ENCODE measurements at regions not wholly inside any gene's neighbourhood (a gene's known extent, or its start where the extent isn't known, plus 50 kb on each side); places are given as distances from the start of the nearest gene placed in this dataset.

DNA sequence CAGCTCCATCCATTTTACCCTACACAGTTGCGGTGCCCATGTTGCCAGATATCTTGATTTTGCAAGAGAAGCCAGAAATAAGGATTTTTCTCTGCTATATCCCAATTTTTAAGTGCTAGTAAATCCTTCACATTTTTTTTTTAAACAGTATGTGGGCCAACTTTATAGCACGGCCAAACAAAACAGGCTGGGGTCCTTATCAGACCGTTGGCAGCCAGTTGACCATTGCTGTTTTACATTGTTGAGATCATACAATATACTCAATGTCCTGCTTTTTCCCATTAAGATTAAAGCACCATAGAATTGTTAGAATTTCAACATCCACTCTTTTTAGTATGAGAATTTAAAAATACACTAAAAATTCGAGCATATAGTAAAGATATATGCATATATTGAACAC is 150.9 kb downstream of the SPCS3 start:
- Histone ChIP-seq H3K27ac (ENCODE audit: low read depth, low read length, severe bottlenecking) (no peak overlapping the region), H3K4me3 (ENCODE audit: extremely low read depth, insufficient read depth, low read length, poor library complexity, severe bottlenecking) (no peak overlapping the region), H3K9me3 (ENCODE audit: control insufficient read depth, low read length) (peaks cover 4% of the 10 kb centered on the region), H3K4me1 (ENCODE audit: control insufficient read depth, insufficient read depth, low read length, poor library complexity, severe bottlenecking) (no peaks in the 10 kb centered on the region), H3K36me3 (ENCODE audit: control insufficient read depth, insufficient read depth, low read length) (no peaks in the 10 kb centered on the region)
- WGBS, 2 experiments (ENCODE audit: insufficient coverage in 2 of 2): 67 to 100% methylated on average over 1 of the region's 4 CpGs

DNA sequence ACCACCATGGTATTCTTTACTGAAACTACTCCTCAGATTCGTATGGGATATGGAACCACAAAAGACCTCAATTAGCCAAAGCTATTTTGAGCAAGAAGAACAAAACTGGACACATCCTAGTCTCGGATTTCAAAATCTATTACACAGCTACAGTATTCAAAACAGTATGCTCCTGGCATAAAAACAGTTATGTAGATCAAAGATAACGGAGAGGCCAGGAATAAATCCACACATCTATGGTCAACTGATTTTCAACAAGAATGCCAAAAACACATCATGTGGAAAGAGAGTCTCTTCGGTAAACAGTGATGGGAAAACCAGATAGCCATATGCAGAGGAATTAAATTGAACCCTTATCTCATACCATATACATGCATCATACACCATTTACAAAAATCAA is 155.3 kb downstream of the SPCS3 start:
- 90 to 100% methylated on average over 2 of the region's 4 CpGs for WGBS, 2 experiments (ENCODE audit: insufficient coverage in 2 of 2)
- Histone ChIP-seq H3K36me3 (ENCODE audit: control insufficient read depth, insufficient read depth, low read length) (no peaks in the 10 kb centered on the region), H3K27ac (ENCODE audit: low read depth, low read length, severe bottlenecking) (no peak overlapping the region), H3K4me3 (ENCODE audit: extremely low read depth, insufficient read depth, low read length, poor library complexity, severe bottlenecking) (no peak overlapping the region), H3K4me1 (ENCODE audit: control insufficient read depth, insufficient read depth, low read length, poor library complexity, severe bottlenecking) (no peaks in the 10 kb centered on the region), H3K9me3 (ENCODE audit: control insufficient read depth, low read length) (peaks cover 4% of the 10 kb centered on the region)

- H3K27ac ChIP-seq (ENCODE audit: low read depth, low read length, severe bottlenecking): peak overlapping the region; percentile 8
- 96 to 100% methylated on average over 1 to 2 of the region's 2 CpGs for WGBS, 2 experiments (ENCODE audit: insufficient coverage in 2 of 2)
- no peaks in the 10 kb centered on the region for H3K4me1 ChIP-seq (ENCODE audit: control insufficient read depth, insufficient read depth, low read length, poor library complexity, severe bottlenecking)
- H3K36me3 ChIP-seq (ENCODE audit: control insufficient read depth, insufficient read depth, low read length): no peaks in the 10 kb centered on the region
- peaks cover 4% of the 10 kb centered on the region for H3K9me3 ChIP-seq (ENCODE audit: control insufficient read depth, low read length)
- no peak overlapping the region for H3K4me3 ChIP-seq (ENCODE audit: extremely low read depth, insufficient read depth, low read length, poor library complexity, severe bottlenecking)
These were observed 158.3 kb downstream of the SPCS3 start for GRCh38 chr4:176478076-176478475.

- Histone ChIP-seq H3K4me3 (ENCODE audit: extremely low read depth, insufficient read depth, low read length, poor library complexity, severe bottlenecking) (no peak overlapping the region), H3K27ac (ENCODE audit: low read depth, low read length, severe bottlenecking) (no peak overlapping the region), H3K36me3 (ENCODE audit: control insufficient read depth, insufficient read depth, low read length) (no peaks in the 10 kb centered on the region), H3K9me3 (ENCODE audit: control insufficient read depth, low read length) (peaks cover 4% of the 10 kb centered on the region), H3K4me1 (ENCODE audit: control insufficient read depth, insufficient read depth, low read length, poor library complexity, severe bottlenecking) (no peaks in the 10 kb centered on the region)
- 85 to 100% methylated on average over 1 of the region's 1 CpG for WGBS, 2 experiments (ENCODE audit: insufficient coverage in 2 of 2)
These were observed 160.0 kb downstream of the SPCS3 start for GRCh38 chr4:176479767-176480166.

DNA sequence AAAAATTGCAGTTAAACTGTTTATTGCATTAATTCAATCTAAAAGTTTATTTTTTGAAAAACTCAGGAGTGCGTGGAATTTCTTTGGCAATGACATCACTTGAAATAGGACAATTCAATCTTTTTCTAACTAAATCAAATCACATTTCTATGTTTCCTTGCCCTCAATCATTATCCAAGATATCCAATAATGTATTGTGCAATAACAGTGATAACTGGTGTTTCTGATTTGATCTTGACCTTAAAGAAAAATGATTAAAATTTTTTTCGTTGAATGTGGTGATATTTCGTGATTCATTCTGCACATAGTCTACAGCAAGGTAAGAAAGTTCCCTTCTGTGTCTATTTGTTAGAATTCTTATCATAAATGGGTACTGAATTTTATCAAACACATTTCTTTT is 163.2 kb downstream of the SPCS3 start:
- no peaks in the 10 kb centered on the region for H3K4me1 ChIP-seq (ENCODE audit: control insufficient read depth, insufficient read depth, low read length, poor library complexity, severe bottlenecking)
- WGBS, 2 experiments (ENCODE audit: insufficient coverage in 2 of 2): no CpG with 5 or more reads among the region's 3 CpGs
- H3K27ac ChIP-seq (ENCODE audit: low read depth, low read length, severe bottlenecking): no peak overlapping the region
- no peaks in the 10 kb centered on the region for H3K36me3 ChIP-seq (ENCODE audit: control insufficient read depth, insufficient read depth, low read length)
- no peaks in the 10 kb centered on the region for H3K9me3 ChIP-seq (ENCODE audit: control insufficient read depth, low read length)
- H3K4me3 ChIP-seq (ENCODE audit: extremely low read depth, insufficient read depth, low read length, poor library complexity, severe bottlenecking): no peak overlapping the region

GRCh38 chr4:176484301-176484984 is 164.7 kb downstream of the SPCS3 start:
- WGBS, 2 experiments (ENCODE audit: insufficient coverage in 2 of 2): 75 to 91% methylated on average over 3 to 5 of the region's 7 CpGs

GRCh38 chr4:176489001-176489400 is 169.2 kb downstream of the SPCS3 start:
- H3K27ac ChIP-seq (ENCODE audit: low read depth, low read length, severe bottlenecking): no peak overlapping the region
- 67% methylated on average over 2 of the region's 2 CpGs; no CpG with 5 or more reads in 1 of the 2 experiments for WGBS, 2 experiments (ENCODE audit: insufficient coverage in 2 of 2)
- no peaks in the 10 kb centered on the region for H3K36me3 ChIP-seq (ENCODE audit: control insufficient read depth, insufficient read depth, low read length)
- H3K4me1 ChIP-seq (ENCODE audit: control insufficient read depth, insufficient read depth, low read length, poor library complexity, severe bottlenecking): no peaks in the 10 kb centered on the region
- no peaks in the 10 kb centered on the region for H3K9me3 ChIP-seq (ENCODE audit: control insufficient read depth, low read length)
- no peak overlapping the region for H3K4me3 ChIP-seq (ENCODE audit: extremely low read depth, insufficient read depth, low read length, poor library complexity, severe bottlenecking)

More at GRCh38 chr4:176484301-176484984, 164.7 kb downstream of the SPCS3 start:
- Histone ChIP-seq H3K36me3 (ENCODE audit: control insufficient read depth, insufficient read depth, low read length) (no peaks in the 10 kb centered on the region), H3K4me3 (ENCODE audit: extremely low read depth, insufficient read depth, low read length, poor library complexity, severe bottlenecking) (no peak overlapping the region), H3K27ac (ENCODE audit: low read depth, low read length, severe bottlenecking) (no peak overlapping the region), H3K4me1 (ENCODE audit: control insufficient read depth, insufficient read depth, low read length, poor library complexity, severe bottlenecking) (no peaks in the 10 kb centered on the region), H3K9me3 (ENCODE audit: control insufficient read depth, low read length) (no peaks in the 10 kb centered on the region)

DNA sequence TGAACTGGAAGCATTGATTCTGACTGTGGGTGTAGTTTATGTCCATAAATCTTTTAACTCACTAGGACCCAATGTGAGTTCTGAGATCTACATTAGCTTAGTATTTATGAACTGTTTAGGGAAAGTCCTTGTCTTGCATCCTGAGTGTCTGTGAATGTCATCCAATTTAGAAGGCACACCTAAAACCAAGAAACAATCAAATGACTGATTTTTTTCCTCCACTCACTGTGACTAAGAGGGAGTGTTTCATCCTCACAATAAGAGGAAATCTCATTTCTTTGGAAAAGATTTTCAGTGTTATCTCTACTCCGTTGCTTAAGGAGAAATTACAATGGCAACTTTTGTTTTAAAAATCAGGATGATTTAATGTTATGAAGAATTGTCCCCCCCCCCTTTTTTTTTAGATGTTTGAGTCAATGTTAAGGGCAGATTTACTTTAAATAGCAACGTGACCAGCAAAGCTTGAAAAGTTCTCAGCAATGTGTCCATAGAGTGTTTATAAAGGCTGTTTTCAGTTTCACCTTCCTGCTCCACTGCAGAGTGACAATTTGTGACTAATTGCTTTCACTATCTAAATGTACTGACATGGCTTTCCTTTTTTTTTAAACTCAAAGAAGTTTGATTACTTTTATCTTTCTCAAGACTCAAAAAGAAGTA is 173.0 kb downstream of the SPCS3 start:
- Histone ChIP-seq H3K27ac (ENCODE audit: low read depth, low read length, severe bottlenecking) (no peak overlapping the region), H3K4me1 (ENCODE audit: control insufficient read depth, insufficient read depth, low read length, poor library complexity, severe bottlenecking) (no peaks in the 10 kb centered on the region), H3K36me3 (ENCODE audit: control insufficient read depth, insufficient read depth, low read length) (no peaks in the 10 kb centered on the region), H3K4me3 (ENCODE audit: extremely low read depth, insufficient read depth, low read length, poor library complexity, severe bottlenecking) (no peak overlapping the region), H3K9me3 (ENCODE audit: control insufficient read depth, low read length) (no peaks in the 10 kb centered on the region)
- WGBS, 2 experiments (ENCODE audit: insufficient coverage in 2 of 2): no CpG with 5 or more reads among the region's 2 CpGs

DNA sequence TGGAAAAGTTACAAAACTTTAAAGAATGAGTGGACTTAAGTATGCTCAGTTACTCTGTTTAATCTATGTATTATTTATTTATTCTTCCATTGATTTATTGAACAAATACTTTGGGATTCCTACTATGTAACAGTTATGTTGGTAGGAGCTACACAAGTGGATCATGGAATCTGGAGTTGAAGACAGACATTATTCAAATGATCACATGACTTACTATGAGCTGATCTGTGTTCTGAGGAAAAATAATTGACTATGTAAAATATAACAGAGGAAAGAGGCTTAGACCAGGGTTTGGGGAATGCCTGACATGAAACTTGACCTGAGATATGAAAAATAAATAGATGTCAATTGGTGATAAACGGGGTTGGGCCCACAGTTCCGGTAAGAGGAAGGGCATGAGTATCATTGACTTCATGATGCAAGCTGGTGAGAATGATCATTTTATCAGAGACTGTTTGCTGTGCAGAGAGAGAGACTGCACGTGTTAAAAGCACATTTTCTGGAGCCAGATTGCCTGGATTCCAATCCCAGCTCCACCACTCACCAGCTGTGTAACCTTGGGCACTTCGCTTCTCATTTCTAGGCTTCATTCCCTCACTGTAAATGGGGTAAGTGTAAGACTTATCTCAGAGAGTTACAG is 179.0 kb downstream of the SPCS3 start:
- 93 to 97% methylated on average over 2 to 3 of the region's 4 CpGs for WGBS, 2 experiments (ENCODE audit: insufficient coverage in 2 of 2)
- Histone ChIP-seq H3K4me1 (ENCODE audit: control insufficient read depth, insufficient read depth, low read length, poor library complexity, severe bottlenecking) (no peaks in the 10 kb centered on the region), H3K4me3 (ENCODE audit: extremely low read depth, insufficient read depth, low read length, poor library complexity, severe bottlenecking) (no peak overlapping the region), H3K36me3 (ENCODE audit: control insufficient read depth, insufficient read depth, low read length) (no peaks in the 10 kb centered on the region), H3K27ac (ENCODE audit: low read depth, low read length, severe bottlenecking) (no peak overlapping the region), H3K9me3 (ENCODE audit: control insufficient read depth, low read length) (no peaks in the 10 kb centered on the region)

GRCh38 chr4:176499518-176499917 is 179.8 kb downstream of the SPCS3 start:
- Histone ChIP-seq H3K4me3 (ENCODE audit: extremely low read depth, insufficient read depth, low read length, poor library complexity, severe bottlenecking) (no peak overlapping the region), H3K27ac (ENCODE audit: low read depth, low read length, severe bottlenecking) (no peak overlapping the region), H3K36me3 (ENCODE audit: control insufficient read depth, insufficient read depth, low read length) (no peaks in the 10 kb centered on the region), H3K4me1 (ENCODE audit: control insufficient read depth, insufficient read depth, low read length, poor library complexity, severe bottlenecking) (no peaks in the 10 kb centered on the region), H3K9me3 (ENCODE audit: control insufficient read depth, low read length) (no peaks in the 10 kb centered on the region)
- WGBS, 2 experiments (ENCODE audit: insufficient coverage in 2 of 2): 67% methylated on average over 1 of the region's 2 CpGs; no CpG with 5 or more reads in 1 of the 2 experiments

GRCh38 chr4:176500894-176501293 is 181.1 kb downstream of the SPCS3 start:
- 78% methylated on average over 1 of the region's 1 CpG; no CpG with 5 or more reads in 1 of the 2 experiments for WGBS, 2 experiments (ENCODE audit: insufficient coverage in 2 of 2)
- H3K4me1 ChIP-seq (ENCODE audit: control insufficient read depth, insufficient read depth, low read length, poor library complexity, severe bottlenecking): no peaks in the 10 kb centered on the region
- H3K9me3 ChIP-seq (ENCODE audit: control insufficient read depth, low read length): no peaks in the 10 kb centered on the region
- no peaks in the 10 kb centered on the region for H3K36me3 ChIP-seq (ENCODE audit: control insufficient read depth, insufficient read depth, low read length)
- H3K27ac ChIP-seq (ENCODE audit: low read depth, low read length, severe bottlenecking): no peak overlapping the region
- no peak overlapping the region for H3K4me3 ChIP-seq (ENCODE audit: extremely low read depth, insufficient read depth, low read length, poor library complexity, severe bottlenecking)

Data from mesodermal cell (in vitro differentiated cells).